Tibial nerve (tissue), 4 donors: ENCODE measurements at regions not wholly inside any gene's neighbourhood (a gene's known extent, or its start where the extent isn't known, plus 50 kb on each side); places are given as distances from the start of the nearest gene placed in this dataset.

Experiments used
- DNase-seq, 2 donors: peaks; one replicate each; pipeline ENCODE4 v3.0.0-alpha.2; 2019; ENCODE audit warnings: low spot score in 2 of 2
- H3K27ac ChIP-seq, 4 donors: fragments of 200-600 bp; sonication (generic) in 3 of 4; one replicate each; pipeline ENCODE4 v1.5.1; 2017 to 2019; ENCODE audit warnings: mild to moderate bottlenecking in 1 of 4
- H3K27me3 ChIP-seq, 2 donors: fragments of 200-600 bp; sonication (generic) in 1 of 2; one replicate each; pipeline versions ENCODE4 v1.5.1 to v1.6.0; 2017 to 2019
- H3K36me3 ChIP-seq, 3 donors: fragments of 200-600 bp; sonication (generic); one replicate each; pipeline ENCODE4 v1.5.1; 2018 to 2019
- H3K4me1 ChIP-seq, 4 donors: fragments of 200-600 bp; sonication (generic) in 3 of 4; one replicate each; pipeline ENCODE4 v1.5.1; 2017 to 2019
- H3K4me3 ChIP-seq, 4 donors: fragments of 200-600 bp; sonication (generic) in 3 of 4; one replicate each; pipeline ENCODE4 v1.5.1; 2017 to 2019; ENCODE audit warnings: mild to moderate bottlenecking in 1 of 4, moderate library complexity in 1 of 4
- H3K9me3 ChIP-seq, 4 donors: fragments of 200-600 bp; sonication (generic) in 3 of 4; one replicate each; pipeline ENCODE4 v1.5.1; 2017 to 2019
- CTCF ChIP-seq, 5 experiments: fragments of 200-600 bp in 3 of 5; fragments of 450-650 bp in 2 of 5; sonication (generic) in 3 of 5; IDR thresholded peaks; one replicate each; pipeline ENCODE4 v1.5.1; 2016 to 2019; ENCODE audit warnings: antibody characterized with exemption in 5 of 5, mild to moderate bottlenecking in 3 of 5, moderate library complexity in 2 of 5
- EP300 ChIP-seq, 2 donors: sonication (generic); formaldehyde crosslinking; IDR thresholded peaks; one replicate each; pipeline ENCODE4 v1.6.1; 2017; ENCODE audit warnings: antibody characterized with exemption in 2 of 2, mild to moderate bottlenecking in 1 of 2
- POLR2A ChIP-seq, 2 donors: fragments of 450-650 bp; IDR thresholded peaks; one replicate each; pipeline ENCODE4 v1.6.1; 2017; ENCODE audit warnings: antibody characterized with exemption in 2 of 2, mild to moderate bottlenecking in 2 of 2, moderate library complexity in 2 of 2
- WGBS, 2 donors: methylation state at CpG; one replicate each; pipeline ENCODE4 v1.1.5; 2018; 5-methylcytosine and 5-hydroxymethylcytosine counted together

- Histone ChIP-seq H3K9me3 (peaks cover 0 to 4% (median 0%) of the 10 kb centered on the region in 4 donors), H3K4me1 (peaks cover 0 to 9% (median 0%) of the 10 kb centered on the region in 4 donors), H3K4me3 (no peak overlapping the region), H3K27me3 (no peaks in the 10 kb centered on the region), H3K36me3 (no peaks in the 10 kb centered on the region), H3K27ac (no peak overlapping the region)
- TF ChIP-seq CTCF (IDR thresholded peaks at IDR 0.05) (no peak), POLR2A (IDR thresholded peaks at IDR 0.05) (no peak), EP300 (IDR thresholded peaks at IDR 0.05) (no peak)
- WGBS, 2 donors = 85 to 91% methylated on average over 7 of the region's 7 CpGs
- DNase-seq = no peak
These were observed 50.9 kb upstream of the NXT1 start for GRCh38 chr20:23299673-23300050.

GRCh38 chr20:23298926-23299672, 51.5 kb upstream of the NXT1 start:
- Histone ChIP-seq H3K27me3 (no peaks in the 10 kb centered on the region), H3K27ac (no peak overlapping the region), H3K4me1 (peaks cover 0 to 10% (median 0%) of the 10 kb centered on the region in 4 donors), H3K4me3 (no peak overlapping the region), H3K9me3 (peaks cover 0 to 4% (median 0%) of the 10 kb centered on the region in 4 donors), H3K36me3 (no peaks in the 10 kb centered on the region)
- 85 to 88% methylated on average over 6 of the region's 6 CpGs for WGBS, 2 donors
- TF ChIP-seq EP300 (IDR thresholded peaks at IDR 0.05) = no peak
- TF ChIP-seq CTCF (IDR thresholded peaks at IDR 0.05) = no peak
- TF ChIP-seq POLR2A (IDR thresholded peaks at IDR 0.05) = no peak
- DNase-seq = no peak

GRCh38 chr20:23298155-23298554, 52.4 kb upstream of the NXT1 start:
- Histone ChIP-seq H3K4me1 (peaks cover 0 to 20% (median 0%) of the 10 kb centered on the region in 4 donors), H3K4me3 (no peak overlapping the region), H3K9me3 (peaks cover 0 to 4% (median 0%) of the 10 kb centered on the region in 4 donors), H3K27me3 (no peaks in the 10 kb centered on the region), H3K27ac (no peak overlapping the region), H3K36me3 (no peaks in the 10 kb centered on the region)
- no peak for DNase-seq
- WGBS, 2 donors = 85 to 95% methylated on average over 6 of the region's 6 CpGs
- no peak for TF ChIP-seq EP300 (IDR thresholded peaks at IDR 0.05)
- no peak for TF ChIP-seq CTCF (IDR thresholded peaks at IDR 0.05)
- TF ChIP-seq POLR2A (IDR thresholded peaks at IDR 0.05) = no peak

GRCh38 chr20:23296841-23297701, 53.5 kb upstream of the NXT1 start:
- WGBS, 2 donors = 63 to 64% methylated on average over 17 of the region's 17 CpGs
- peak in 1 of 2 donors; percentile 34 for DNase-seq

More at GRCh38 chr20:23296841-23297701, 53.5 kb upstream of the NXT1 start:
- H3K4me1 ChIP-seq = peaks cover 0 to 20% (median 0%) of the 10 kb centered on the region in 4 donors
- H3K36me3 ChIP-seq = no peaks in the 10 kb centered on the region
- TF ChIP-seq CTCF (IDR thresholded peaks at IDR 0.05) (no peak), EP300 (IDR thresholded peaks at IDR 0.05) (peak in 1 of 2 donors; percentile 54)
- H3K27me3 ChIP-seq = no peaks in the 10 kb centered on the region
- H3K4me3 ChIP-seq = no peak overlapping the region
- H3K27ac ChIP-seq = peak overlapping the region in 1 of 4 donors; percentile 37
- peaks cover 0 to 4% (median 0%) of the 10 kb centered on the region in 4 donors for H3K9me3 ChIP-seq
